ENCODE measurements at regions not wholly inside any gene's neighbourhood (a gene's known extent, or its start where the extent isn't known, plus 50 kb on each side); places are given as distances from the start of the nearest gene placed in this dataset.

- H3K4me2 ChIP-seq (ENCODE audit: insufficient read depth, insufficient read length, low read length) = no peak overlapping the region
- H3K4me1 Mint-ChIP-seq = peaks cover 10 to 12% of the 10 kb centered on the region in 2 experiments
- H3K18ac ChIP-seq (ENCODE audit: insufficient read length, low read depth, low read length) = no peak overlapping the region
- H2BK20ac ChIP-seq (ENCODE audit: low read depth, low read length, poor library complexity, severe bottlenecking) = no peak overlapping the region
- H3K36me3 Mint-ChIP-seq (ENCODE audit: insufficient read depth in 1 of 3, low read depth in 3 of 3) = no peaks in the 10 kb centered on the region
- H2BK12ac ChIP-seq (ENCODE audit: insufficient read length, low read depth, low read length) = no peak overlapping the region
- peaks cover under 1 to 2% of the 10 kb centered on the region in 2 experiments; a peak in 4 of 5 replicates for H3K9me3 Mint-ChIP-seq
- H4K91ac ChIP-seq (ENCODE audit: insufficient read length, low read depth, low read length) = no peak overlapping the region
- H3K4me1 ChIP-seq (ENCODE audit: insufficient read depth, low read length) = no peaks in the 10 kb centered on the region
- H3K27ac ChIP-seq (ENCODE audit: insufficient read length, low read depth, low read length) = no peak overlapping the region
- no peaks in the 10 kb centered on the region for H3K9me3 ChIP-seq (ENCODE audit: control insufficient read depth, low read depth, low read length)
- H3K4ac ChIP-seq (ENCODE audit: low read depth, low read length) = no peak overlapping the region
- no peak overlapping the region for H3K14ac ChIP-seq (ENCODE audit: insufficient read depth, low read length)
- no peaks in the 10 kb centered on the region for H3K79me1 ChIP-seq (ENCODE audit: insufficient read depth, low read depth, low read length, poor library complexity, severe bottlenecking)
- no peak overlapping the region for H2BK120ac ChIP-seq (ENCODE audit: low read depth, low read length, poor library complexity, severe bottlenecking)
- no peak overlapping the region for H4K5ac ChIP-seq (ENCODE audit: insufficient read length, low read depth, low read length)
- H3K56ac ChIP-seq (ENCODE audit: insufficient read length, low read depth, low read length) = no peak overlapping the region
- no peak overlapping the region for H2AK5ac ChIP-seq (ENCODE audit: insufficient read length, low read length)
- H2BK15ac ChIP-seq (ENCODE audit: low read depth, low read length) = no peak overlapping the region
- H3K23me2 ChIP-seq (ENCODE audit: insufficient read length, low read depth, low read length, poor library complexity, severe bottlenecking) = no peaks in the 10 kb centered on the region
- H2BK5ac ChIP-seq (ENCODE audit: insufficient read length, low read length) = no peak overlapping the region
- no CpG with 5 or more reads among the region's 8 CpGs for WGBS (ENCODE audit: extremely low coverage, insufficient read length, low lambda C conversion rate)
- H3K27me3 ChIP-seq (ENCODE audit: insufficient read depth, low read length) = no peaks in the 10 kb centered on the region
- TF ChIP-seq CTCF (conservative IDR thresholded peaks at IDR 0.05) = no peak
- no peak overlapping the region for H2AFZ ChIP-seq (ENCODE audit: low read length)
- peaks cover 4% of the 10 kb centered on the region for H3K27me3 Mint-ChIP-seq (ENCODE audit: low read depth)
- no peak overlapping the region for H3K27ac Mint-ChIP-seq
- H3T11ph ChIP-seq (ENCODE audit: low read length) = no peak overlapping the region
- H3K4me3 Mint-ChIP-seq = no peak overlapping the region
- H3K9ac ChIP-seq (ENCODE audit: extremely low read depth, insufficient read length, low read length) = no peak overlapping the region
- H3K79me2 ChIP-seq (ENCODE audit: insufficient read depth, low read length) = no peaks in the 10 kb centered on the region
- no peak for DNase-seq
- no peak overlapping the region for H3K23ac ChIP-seq (ENCODE audit: insufficient read length, low read depth, low read length)
- H4K8ac ChIP-seq (replicated peaks; ENCODE audit: insufficient read length, low read depth, low read length) = no peak overlapping the region
- H4K20me1 ChIP-seq (ENCODE audit: control insufficient read depth, insufficient read depth, insufficient read length) = no peaks in the 10 kb centered on the region
Measured at GRCh38 chr13:97069050-97069815, 75.0 kb upstream of the OXGR1 start.

All from H9 (cell line).